HG02970 (cell line): ENCODE measurements at regions not wholly inside any gene's neighbourhood (a gene's known extent, or its start where the extent isn't known, plus 50 kb on each side); places are given as distances from the start of the nearest gene placed in this dataset.

Source experiments
- ATAC-seq: cut with Tn5 transposase; IDR thresholded peaks from one replicate; pipeline ENCODE4 v1.9.1; 2021; ENCODE audit warnings: mild to moderate bottlenecking, moderate library complexity, moderate number of reproducible peaks; ENCODE audit not compliant: unreplicated experiment, low FRiP score

DNA sequence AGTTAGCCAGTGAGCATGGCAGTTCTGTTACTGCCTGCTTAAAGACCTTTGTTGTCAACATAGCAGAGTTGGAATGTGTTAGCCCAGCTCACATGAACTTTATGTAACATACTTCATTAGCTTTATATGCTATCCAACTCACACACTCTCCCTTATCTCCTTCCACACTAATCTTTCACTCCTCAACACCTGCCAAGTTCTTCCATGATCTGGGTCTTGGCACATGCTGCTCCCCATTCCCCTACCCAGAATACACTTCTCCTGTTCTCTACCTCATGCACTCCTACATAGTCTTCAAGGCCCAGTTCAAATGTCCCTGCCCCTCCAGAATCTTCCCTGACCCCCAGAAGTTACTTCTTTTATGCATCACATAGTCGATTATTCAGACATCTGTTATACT lies 179.3 kb downstream of the KATNAL1 start:
- no peak for ATAC-seq

DNA sequence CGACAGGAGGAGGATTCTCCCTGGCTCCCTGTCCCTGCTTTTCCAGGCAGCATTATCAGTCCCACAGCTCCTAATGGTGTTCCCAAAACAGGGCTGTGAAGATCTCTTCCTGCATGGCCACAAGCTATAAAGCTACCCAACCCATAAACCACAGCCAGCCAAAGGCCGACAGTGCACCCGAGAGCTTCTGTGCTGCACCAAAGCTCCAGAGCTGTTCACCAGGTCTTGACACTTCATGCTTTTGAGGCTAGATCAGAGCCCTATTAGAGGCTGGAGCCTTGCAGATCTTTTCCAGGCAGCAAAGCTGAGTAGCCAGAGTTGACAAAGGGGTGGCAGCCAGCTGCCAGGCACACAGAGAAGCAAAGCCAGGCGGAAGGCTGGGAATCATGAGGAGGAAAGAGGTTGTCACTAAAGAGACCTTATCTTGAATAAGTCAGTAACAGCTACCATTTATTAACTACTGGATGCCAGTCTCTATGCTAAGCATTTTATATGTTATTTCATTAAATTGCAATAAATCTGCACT lies 180.4 kb downstream of the KATNAL1 start:
- ATAC-seq: no peak

DNA sequence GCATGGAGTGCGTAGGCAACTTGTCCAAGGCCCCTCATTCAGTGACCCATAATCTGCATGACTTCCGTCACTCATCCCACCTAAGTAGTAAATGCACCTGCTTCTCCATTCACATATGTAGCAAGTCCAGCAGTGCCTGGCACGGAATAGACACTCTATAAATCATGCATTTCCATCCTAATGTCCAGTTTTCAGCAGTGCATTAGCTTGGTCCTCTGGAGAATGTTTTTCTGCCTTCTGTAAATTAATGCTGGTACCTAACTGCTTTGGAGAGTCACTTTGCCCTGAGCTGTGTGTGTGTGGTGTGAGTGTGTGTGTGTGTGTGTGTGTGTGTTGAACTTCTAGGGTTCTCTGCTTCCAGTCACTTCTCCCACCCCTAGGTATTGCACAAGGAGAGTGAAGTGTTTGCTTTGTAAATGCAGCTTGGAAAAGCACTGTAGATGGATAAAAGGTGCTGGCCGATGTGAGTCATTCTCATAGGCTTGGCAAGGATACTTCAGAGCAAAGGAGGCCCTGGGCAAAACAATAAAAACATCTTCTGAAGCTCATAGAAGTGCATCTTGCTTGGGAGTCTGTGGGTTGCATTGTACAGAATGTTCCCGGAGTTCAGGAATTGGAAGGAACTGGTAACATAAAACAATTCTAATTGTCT lies 181.8 kb downstream of the KATNAL1 start:
- ATAC-seq: no peak

DNA sequence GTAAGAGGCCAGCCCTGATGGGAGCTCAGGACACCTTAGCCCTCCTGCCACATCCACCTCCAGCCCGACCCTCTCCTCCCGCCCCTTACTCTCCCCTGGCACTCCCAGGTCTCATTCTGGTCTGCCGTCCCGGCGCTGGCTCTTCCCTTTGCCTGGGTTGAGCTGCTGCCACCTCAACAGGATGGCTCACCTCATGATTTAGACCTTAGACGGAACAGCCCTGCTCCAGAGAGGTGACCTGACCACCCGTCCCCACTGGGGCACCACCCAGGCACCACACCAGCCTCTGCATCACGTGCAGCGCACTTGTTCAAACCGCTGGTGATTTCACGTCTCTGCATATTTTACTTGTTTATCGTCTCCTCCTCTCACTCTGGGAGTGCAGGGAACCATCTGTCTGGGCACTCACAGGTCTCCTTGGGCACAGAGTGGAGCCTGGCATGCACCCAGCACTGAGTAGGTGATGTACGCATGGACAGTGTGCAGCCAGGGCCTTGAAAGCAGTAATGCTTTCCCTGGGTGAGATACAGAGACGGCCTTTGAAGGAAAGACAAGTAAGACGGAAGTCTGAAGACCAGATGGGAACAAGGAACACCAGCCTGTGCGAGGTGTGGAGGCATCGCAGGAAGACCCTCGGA lies 183.1 kb downstream of the KATNAL1 start:
- ATAC-seq: no peak

DNA sequence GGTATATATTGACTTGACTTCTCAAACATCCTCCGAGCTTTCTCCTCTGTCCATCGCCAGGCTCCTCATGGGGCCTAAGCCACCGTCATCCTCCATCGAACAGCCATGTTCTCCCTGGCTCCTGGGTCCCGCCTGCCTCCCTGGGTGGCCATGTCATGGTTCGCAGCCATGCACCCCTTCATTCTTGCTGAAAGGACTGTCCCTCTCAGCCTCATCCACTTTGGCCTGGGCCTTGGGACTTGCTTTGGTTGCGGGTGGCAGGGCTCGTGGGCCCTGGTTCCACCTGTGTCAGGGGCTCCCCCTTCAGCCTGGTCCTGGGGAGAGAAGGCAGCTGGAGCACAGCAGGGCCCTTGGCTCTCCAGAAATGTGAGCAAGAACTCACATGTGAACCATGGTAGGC lies 183.8 kb downstream of the KATNAL1 start:
- no peak for ATAC-seq

DNA sequence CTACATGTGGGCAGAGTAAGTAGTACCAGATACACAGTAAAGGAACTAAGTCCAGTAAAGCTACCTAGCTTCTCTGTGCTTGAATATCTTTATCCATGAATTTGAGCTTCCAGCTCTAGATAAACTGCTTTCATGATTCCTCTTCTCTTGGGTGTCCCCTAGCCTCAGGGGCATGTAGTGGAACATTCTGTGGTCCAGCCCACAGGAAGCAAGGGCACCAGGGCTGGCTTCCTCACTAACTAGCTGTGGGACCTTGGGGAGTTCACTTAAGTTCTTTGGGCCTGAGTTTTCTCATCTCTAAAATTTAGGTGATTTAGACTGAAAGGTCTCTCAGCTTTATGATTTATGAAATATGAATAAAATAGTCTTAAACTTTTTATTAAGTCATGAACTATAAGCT lies 185.7 kb downstream of the KATNAL1 start:
- ATAC-seq: no peak

DNA sequence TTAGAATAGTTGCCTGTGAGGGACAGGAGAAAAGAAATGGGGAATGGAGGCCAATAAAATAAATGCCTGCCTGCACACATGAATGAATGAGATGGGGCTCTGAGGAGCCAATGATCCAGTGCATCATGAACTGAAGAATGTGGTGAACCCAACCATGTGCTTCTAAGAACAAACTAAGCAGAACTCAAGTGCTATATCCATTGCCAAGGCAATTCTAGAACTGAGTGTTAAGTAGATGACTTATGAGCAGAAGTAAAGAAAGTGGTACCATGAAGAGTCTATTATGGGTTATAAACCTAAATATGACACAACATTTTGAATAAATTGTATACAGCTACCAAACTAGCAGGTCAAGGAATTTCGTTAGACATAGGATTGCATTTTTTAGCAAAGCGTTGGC lies 186.1 kb downstream of the KATNAL1 start:
- no peak for ATAC-seq

DNA sequence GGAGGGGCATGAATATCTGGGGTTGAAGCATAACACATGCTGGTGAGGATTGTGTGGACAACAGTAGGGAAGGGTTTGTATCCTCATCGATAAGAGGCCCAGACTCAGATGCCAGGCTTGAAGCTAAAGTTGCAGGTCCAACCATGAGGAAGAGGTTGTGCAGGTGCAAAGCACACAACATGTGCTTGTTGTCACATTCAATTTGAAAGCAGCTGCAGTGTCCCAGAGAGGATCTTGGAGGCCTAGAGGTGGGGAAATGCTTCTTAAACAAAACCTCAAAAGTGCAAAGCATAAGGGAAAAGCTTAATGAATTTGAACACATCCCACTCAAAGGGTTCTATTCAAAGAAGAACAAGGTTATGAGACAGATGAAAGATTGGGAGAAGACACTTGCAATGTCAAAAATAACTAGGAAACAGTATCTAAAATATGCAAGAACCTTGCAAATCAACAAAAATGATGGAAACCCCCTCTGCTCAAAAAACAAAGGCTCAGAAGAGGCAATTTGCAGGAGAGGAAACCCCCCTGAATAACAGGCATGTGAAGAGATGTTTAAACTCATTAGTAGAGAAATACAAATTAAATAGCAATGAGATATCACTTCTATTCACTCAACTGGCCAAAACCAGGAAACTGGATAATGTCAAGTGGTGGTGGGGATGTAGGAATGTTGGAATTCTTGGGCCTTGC lies 187.1 kb downstream of the KATNAL1 start:
- no peak for ATAC-seq

DNA sequence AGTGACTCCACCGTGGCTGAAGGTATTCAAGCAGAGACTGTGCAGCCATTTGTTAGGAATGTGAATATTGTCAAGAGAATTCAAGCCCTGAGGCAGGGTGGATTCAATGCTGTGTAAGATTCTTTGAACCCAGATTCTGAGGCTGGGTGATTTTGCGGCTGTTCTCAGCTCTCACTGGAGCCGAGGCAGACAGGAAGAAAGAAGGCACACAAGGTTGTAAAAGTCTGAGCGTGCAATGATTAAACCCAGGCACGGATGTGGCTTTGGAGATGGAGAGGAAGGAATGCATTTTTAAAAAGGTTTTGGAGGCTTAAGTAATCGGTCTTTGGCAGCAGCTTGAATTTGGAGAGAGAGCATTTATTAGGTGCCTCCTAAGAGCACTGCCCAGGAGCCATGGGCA lies 187.9 kb downstream of the KATNAL1 start:
- ATAC-seq: no peak

DNA sequence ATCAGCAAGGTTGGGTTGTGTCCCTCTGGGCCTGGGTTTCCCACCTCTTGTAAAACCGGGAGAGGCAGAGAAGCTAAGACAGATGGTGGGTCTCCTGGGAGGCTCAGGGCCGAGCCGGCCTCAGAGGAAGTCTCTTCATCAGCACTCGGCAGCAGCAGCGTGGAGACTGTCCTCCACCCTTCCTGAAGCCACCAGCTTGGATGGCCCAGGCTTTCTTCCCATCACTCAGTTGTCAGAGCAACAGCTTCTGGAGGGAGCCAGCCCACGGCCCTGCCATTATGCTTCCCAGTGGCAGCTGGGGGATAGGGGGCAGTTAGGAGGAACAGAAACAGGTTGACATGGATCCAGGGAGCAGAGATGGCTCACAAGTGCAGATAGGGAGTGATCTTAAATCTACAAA lies 191.0 kb downstream of the KATNAL1 start:
- ATAC-seq: no peak

DNA sequence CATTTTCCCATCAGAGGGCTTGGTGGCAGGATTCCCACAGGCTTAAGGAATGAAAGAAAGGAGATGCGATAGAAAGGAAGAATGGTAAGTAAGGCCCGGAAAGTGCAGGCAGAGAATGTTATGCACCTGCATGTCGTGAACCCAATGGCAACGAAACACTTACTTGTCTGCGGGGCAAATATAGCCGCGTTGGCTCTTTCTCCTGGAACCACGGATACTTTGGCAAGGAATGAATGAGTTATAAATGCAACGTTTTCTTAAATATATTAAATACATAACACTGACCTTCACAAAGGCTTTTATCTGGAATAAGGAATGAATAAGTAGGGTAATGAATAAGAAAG lies 192.1 kb downstream of the KATNAL1 start:
- no peak for ATAC-seq

DNA sequence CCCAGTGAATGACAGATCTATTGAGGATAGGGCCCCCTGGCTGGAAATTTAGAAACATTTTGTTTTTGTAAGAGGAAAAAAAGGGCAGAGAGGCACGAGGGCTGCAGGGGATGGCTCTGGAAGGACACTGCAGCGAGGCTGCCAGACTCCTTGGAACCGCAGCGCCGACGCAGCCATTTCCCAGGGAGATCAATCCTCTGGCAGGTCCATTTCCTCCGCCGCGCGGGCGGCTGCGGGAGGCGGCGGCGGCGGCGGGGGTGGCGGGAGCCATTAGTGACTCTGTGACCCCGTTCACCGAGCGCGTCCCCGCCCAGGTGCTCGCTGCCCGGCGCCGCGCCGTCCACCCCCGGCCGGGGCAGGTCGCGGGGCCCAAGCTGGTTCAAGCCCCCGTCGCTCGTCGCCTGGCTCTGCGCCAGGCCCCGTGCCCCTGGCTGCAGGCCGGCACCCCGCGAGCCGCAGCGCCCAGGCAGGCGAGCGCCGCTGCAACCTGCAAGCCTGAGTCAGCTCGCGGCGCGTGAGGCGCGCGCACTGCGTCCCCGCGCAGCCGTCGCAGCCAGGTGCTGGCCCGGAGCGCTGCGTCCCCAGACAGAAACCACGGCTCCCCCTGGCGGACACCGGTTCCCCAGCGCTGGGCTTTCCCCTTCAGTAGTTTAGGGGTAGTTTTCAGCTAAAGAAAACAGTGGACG lies 192.6 kb downstream of the KATNAL1 start:
- no peak for ATAC-seq

DNA sequence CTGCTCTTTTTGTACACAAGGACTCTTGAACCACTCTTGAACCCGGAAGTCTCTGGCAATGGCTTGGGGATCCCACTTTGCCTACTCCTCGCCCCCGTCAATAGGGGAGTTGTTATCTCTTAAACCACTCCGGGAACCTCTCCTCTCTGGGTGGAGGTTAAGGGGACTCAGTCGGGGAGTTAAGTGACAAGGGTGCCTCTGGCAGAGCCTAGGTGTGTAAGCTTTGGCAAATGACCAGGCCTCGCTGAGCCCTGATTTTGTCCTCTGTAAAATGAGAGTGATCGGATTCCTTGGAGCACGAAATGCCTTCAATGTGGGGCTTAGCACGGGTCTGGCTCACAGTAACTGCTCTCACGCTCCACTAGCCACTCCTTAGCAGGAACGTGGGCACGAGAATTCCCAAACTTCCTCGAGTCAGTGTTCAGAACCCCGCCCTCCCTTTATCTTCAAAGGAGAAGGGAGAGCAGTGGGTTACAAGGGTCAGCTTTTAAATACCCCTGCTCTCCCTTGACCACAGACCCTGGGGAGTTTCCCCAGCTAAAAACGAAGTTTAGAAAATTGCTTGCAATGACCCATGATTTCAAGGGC lies 193.3 kb downstream of the KATNAL1 start:
- no peak for ATAC-seq

DNA sequence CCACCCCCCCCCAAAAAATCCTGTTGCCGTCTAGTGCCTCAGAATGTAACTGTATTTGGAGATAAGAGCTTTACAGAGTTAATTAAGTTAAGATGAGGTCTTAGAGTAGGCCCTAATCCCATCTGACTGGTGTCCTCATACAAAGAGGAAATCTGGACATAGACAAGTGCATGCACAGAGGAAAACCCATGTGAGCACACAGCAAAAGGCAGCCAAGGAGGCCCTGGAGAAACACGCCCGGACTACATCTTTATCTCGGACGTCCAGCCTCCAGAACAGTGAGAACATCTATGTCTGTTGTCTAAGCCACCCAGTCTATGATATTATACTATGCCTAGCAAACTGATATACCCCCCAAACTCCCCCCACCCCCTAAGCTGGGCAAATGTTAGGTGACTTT lies 193.8 kb downstream of the KATNAL1 start:
- no peak for ATAC-seq

DNA sequence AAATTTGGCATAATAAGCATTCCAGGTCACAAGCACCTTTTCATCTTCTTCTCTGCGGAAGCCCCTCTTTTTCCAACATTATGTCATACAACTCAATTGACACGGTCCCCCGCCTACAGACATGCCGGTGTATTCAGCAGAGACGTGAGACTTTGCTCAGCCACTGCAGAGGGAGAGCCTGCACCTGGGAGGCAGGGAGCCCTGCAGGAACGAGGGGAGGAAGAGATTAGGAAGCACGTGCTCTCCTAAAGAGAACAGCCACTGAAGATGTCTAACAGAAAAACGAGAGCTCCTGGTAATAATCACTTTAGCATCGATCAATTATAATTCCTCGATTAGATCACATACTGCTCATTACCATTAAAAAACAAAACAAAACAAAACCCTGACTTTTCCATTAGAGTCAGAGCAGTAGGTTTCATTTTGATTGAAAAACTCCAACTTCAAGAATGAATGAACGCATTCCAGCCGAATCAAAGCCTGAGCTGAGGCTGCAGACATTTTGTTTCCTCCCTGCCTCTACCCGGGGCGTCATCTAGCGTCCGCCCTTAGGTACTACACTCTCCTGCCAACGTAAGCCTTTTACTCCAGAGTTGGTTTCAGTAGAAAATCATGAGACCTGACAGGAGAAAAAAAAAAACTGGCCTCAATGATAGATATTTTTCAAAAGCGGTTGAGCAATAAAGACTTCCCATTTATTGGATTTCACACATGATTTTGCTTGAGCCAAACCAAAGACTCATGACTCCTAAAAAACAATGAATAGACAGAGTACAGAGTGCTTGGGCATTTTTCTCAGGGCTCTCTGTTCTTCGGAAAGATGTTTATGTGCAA lies 194.5 kb downstream of the KATNAL1 start:
- ATAC-seq: no peak

DNA sequence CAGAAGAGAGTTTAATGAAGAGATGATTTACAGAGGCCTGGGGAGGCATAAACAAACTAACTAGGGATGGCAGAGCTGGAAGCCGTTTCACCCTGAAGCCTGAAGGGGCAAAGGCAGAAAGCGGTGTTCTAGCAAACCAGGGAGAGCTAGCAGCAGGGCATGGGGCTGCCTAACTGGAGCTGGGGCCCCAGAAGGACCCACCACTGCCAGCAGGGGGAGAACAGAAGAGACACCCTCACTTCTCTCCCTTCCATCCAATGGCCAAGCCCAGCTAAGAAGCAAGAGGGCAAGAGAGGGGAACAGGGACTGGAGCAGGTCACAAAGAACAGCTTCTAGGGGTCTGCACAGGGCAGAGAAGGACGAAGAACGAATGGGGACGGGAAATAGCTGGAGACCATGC lies 195.5 kb downstream of the KATNAL1 start:
- no peak for ATAC-seq

DNA sequence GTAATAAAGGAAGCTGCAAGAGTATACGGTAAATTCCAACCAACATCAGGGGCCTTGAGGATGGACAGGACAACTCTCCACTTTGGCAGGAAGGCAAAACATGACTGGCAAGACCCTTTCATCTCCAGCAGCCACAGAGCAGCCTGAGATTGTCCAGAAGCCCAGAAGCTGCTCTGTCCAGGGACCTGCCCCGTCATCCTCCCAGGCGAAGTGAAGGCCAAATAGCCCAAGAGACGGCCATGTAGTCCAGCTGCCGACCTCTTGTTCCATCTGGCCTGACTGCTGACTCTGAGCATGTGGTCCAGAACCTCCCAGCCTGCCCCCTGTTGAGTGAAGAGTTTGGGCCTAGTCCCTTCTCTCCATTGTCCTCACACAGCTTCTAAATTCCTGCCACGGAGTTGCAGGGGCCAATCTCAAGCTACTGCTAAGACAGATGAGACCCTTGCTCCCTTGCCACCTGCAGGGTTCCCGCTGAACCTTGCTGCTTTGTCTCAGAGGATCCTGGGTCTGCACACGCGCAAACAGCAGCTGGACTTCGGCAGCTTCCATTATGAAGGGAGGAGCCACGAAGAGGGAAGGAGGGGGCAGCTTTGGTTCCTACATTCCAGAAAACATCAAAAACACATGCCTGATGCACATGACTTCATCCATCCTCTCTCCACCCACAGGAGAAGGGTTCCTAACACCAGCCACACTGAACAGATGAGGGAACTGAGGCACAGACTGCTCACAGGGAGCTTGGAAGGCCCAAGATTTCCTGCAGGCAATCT lies 196.9 kb downstream of the KATNAL1 start:
- ATAC-seq: no peak

DNA sequence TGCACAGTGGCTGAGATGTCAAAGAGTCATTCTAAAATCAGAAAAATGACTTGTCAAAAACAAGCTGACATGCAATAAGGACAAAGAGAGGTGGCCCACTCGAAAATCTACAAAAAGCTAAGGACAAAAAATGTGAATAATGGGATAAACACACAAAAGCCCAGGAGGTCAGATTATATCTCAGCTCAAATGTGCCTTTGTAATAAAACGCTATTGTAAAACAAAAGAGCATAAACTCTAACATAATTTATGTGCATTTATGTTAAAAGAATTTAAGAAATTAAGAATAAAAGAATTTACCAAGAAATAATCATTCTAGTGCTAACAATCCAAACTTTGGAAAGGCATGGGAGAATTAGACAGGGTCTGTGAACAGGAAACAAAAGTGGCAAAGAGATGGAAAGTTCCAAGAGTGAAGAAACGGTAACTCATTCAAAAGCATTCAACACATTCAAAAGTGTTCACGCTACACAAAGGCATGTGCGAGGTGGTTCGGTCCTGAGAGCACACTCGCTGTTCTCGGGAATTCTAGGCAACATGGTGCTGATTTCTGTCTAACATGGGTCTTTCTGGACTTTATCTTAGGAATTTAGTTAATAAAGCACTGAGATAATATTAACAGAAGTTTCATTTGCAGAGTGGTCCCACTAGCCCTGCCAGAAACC lies 197.7 kb downstream of the KATNAL1 start:
- no peak for ATAC-seq

DNA sequence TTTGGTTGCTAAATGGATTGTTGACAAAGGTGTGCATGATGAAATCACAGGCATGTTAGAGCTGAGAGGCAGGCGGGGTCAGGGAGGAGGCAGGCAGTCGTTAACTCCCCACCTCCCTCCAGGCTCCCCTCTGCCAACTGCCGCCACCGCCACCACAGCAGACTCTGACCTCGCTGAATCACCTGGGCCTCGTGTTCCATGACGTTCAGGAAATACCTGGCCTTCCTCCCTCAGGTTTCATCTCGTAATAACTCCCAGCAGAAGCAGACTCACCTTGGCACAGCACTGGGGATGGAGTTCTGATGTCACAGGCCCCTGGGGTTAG lies 198.5 kb downstream of the KATNAL1 start:
- no peak for ATAC-seq
